Retinal pigment epithelial cell (primary cell): ENCODE measurements at regions not wholly inside any gene's neighbourhood (a gene's known extent, or its start where the extent isn't known, plus 50 kb on each side); places are given as distances from the start of the nearest gene placed in this dataset.
A peak's percentile ranks its signal among the peaks of the same experiment; 100 is the strongest.

Source experiments
- DNase-seq: peaks from one replicate; pipeline ENCODE4 v3.0.0-alpha.2; 2010; ENCODE audit warnings: low read depth
- H3K4me3 ChIP-seq: 2 replicates; pipeline ENCODE4 v1.5.1; 2011; ENCODE audit warnings: mild to moderate bottlenecking, low read length, control low read depth, moderate library complexity
- TF ChIP-seq, protein P1 (sequence below): conservative IDR thresholded peaks from 2 replicates; pipeline ENCODE4 v1.5.1; 2011; ENCODE audit warnings: low read depth, low read length, control low read depth, inconsistent platforms

DNA sequence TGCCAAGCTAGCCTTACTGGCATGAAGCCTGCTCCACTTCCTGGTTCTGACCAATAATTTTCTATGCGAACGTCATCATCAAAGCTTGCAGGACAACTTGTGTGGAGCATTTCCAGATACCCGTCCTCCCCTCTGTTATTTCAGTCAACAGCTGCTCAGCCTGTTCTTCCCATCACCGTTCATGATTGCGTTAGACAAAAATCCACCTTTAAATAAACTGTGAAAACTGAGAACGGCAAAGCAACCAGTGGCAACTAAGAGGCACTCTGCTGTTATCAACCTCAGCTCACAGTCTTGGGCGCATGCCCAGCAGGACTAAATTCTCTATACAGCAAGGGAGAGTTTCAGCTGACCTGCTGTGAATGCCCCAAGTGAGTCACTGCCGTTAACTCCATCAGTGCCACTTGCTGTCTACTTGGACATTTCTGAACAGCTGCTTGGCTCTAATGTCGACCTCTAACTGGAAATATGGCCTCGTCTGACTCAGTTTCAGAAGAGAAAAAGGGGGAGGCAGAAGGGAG is 207.4 kb upstream of the RUNX1 start:
- peak overlapping the region; percentile 36 for H3K4me3 ChIP-seq
- TF ChIP-seq, protein P1, sequence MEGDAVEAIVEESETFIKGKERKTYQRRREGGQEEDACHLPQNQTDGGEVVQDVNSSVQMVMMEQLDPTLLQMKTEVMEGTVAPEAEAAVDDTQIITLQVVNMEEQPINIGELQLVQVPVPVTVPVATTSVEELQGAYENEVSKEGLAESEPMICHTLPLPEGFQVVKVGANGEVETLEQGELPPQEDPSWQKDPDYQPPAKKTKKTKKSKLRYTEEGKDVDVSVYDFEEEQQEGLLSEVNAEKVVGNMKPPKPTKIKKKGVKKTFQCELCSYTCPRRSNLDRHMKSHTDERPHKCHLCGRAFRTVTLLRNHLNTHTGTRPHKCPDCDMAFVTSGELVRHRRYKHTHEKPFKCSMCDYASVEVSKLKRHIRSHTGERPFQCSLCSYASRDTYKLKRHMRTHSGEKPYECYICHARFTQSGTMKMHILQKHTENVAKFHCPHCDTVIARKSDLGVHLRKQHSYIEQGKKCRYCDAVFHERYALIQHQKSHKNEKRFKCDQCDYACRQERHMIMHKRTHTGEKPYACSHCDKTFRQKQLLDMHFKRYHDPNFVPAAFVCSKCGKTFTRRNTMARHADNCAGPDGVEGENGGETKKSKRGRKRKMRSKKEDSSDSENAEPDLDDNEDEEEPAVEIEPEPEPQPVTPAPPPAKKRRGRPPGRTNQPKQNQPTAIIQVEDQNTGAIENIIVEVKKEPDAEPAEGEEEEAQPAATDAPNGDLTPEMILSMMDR = no peak
- peak; percentile 99 for DNase-seq

DNA sequence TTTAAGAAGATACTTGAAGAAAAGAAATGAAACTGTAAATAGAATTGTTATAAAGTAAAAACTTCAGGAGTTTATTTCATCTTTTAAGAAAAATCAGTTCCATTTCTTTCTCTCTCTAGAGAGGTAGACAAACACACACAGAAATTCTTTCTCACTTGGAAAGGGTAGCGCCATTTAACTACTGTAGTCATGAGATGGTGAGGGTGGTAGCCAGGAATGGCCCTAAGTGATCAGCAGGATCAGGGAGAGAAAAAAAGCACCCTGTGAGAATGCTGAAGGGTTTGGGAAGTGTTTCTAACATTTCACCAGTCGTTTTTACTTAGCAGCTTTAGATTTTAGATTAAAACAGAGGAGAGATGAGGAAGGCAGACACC is 205.7 kb upstream of the RUNX1 start:
- no peak for DNase-seq

GRCh38 chr21:35254006-35254764 is 205.1 kb upstream of the RUNX1 start:
- no peak for DNase-seq
- no peak overlapping the region for H3K4me3 ChIP-seq
- TF ChIP-seq, protein P1 = no peak

More for the DNA sequence above, 205.7 kb upstream of the RUNX1 start:
- TF ChIP-seq, protein P1 = no peak
- H3K4me3 ChIP-seq = no peak overlapping the region

GRCh38 chr21:35252831-35253230 is 203.7 kb upstream of the RUNX1 start:
- TF ChIP-seq, protein P1 = no peak
- no peak for DNase-seq
- no peak overlapping the region for H3K4me3 ChIP-seq

GRCh38 chr21:35249636-35250035 is 200.5 kb upstream of the RUNX1 start:
- H3K4me3 ChIP-seq = no peak overlapping the region
- TF ChIP-seq, protein P1 = no peak
- DNase-seq = no peak

GRCh38 chr21:35245879-35246278 is 196.8 kb upstream of the RUNX1 start:
- TF ChIP-seq, protein P1 = no peak
- no peak for DNase-seq
- H3K4me3 ChIP-seq = no peak overlapping the region

- DNase-seq = no peak
- H3K4me3 ChIP-seq = no peak overlapping the region
- TF ChIP-seq, protein P1 = no peak
These were observed 195.4 kb upstream of the RUNX1 start for GRCh38 chr21:35244514-35244913.
